SJCRH30 (cell line): ENCODE measurements at regions not wholly inside any gene's neighbourhood (a gene's known extent, or its start where the extent isn't known, plus 50 kb on each side); places are given as distances from the start of the nearest gene placed in this dataset.
A peak's percentile ranks its signal among the peaks of the same experiment; 100 is the strongest.
"Not testable (repeated sequence)": the region's sequence is repeated elsewhere in the genome, so short reads cannot be mapped to it uniquely, and the experiment has no call there.

ENCODE experiments used
- DNase-seq, 2 experiments: peaks; one replicate each; pipeline ENCODE4 v3.0.0-alpha.2; 2015 to 2020
- H3K27ac ChIP-seq: fragments of 250-450 bp; sonication (Bioruptor Pico); 2 replicates; pipeline ENCODE4 v1.5.1; 2020; ENCODE audit warnings: mild to moderate bottlenecking, moderate library complexity
- H3K27me3 ChIP-seq: fragments of 250-450 bp; sonication (Bioruptor Pico); 2 replicates; pipeline ENCODE4 v1.5.1; 2020; ENCODE audit warnings: mild to moderate bottlenecking, moderate library complexity
- H3K36me3 ChIP-seq: fragments of 250-450 bp; sonication (Bioruptor Pico); 2 replicates; pipeline ENCODE4 v1.5.1; 2020; ENCODE audit warnings: mild to moderate bottlenecking, moderate library complexity
- H3K4me1 ChIP-seq: fragments of 250-450 bp; sonication (Bioruptor Pico); 2 replicates; pipeline ENCODE4 v1.5.1; 2020; ENCODE audit warnings: mild to moderate bottlenecking, moderate library complexity
- H3K4me3 ChIP-seq: fragments of 250-450 bp; sonication (Bioruptor Pico); 2 replicates; pipeline ENCODE4 v1.5.1; 2020; ENCODE audit warnings: mild to moderate bottlenecking, moderate library complexity
- H3K9me3 ChIP-seq: fragments of 250-450 bp; sonication (Bioruptor Pico); replicated peaks from 2 replicates; pipeline ENCODE4 v1.5.1; 2020; ENCODE audit warnings: mild to moderate bottlenecking, moderate library complexity

GRCh38 chr9:30482499-30482898 lies 1901.9 kb upstream of the ACO1 start:
- Histone ChIP-seq H3K4me1 (no peaks in the 10 kb centered on the region), H3K4me3 (no peak overlapping the region), H3K9me3 (no peaks in the 10 kb centered on the region), H3K36me3 (no peaks in the 10 kb centered on the region), H3K27me3 (no peaks in the 10 kb centered on the region), H3K27ac (no peak overlapping the region)
- peak in 1 of 2 experiments; percentile 22 for DNase-seq

DNA sequence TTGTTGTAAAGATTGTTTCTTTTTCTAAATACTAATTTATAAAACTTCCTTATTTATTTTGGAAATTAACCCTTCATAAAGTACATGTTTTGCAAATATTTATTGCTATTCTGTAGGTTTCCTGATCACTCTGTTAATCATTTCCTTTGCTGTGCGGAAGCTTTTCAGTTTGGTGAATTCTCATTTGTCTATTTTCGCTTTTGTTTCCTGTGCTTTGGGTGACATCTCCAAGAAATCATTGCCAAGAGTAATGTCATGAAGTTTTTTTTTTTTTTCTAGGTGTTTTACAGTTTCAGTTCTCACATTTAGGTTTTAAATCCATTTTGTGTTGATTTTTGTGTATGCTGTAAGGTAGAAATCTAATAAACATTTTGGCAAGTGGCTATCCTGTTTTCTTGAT lies 1899.8 kb upstream of the ACO1 start:
- DNase-seq, result no peak
- no peaks in the 10 kb centered on the region for H3K4me1 ChIP-seq
- H3K9me3 ChIP-seq, result no peaks in the 10 kb centered on the region
- no peaks in the 10 kb centered on the region for H3K36me3 ChIP-seq
- no peaks in the 10 kb centered on the region for H3K27me3 ChIP-seq
- H3K27ac ChIP-seq, result no peak overlapping the region
- no peak overlapping the region for H3K4me3 ChIP-seq

- Histone ChIP-seq H3K27me3 (no peaks in the 10 kb centered on the region), H3K9me3 (no peaks in the 10 kb centered on the region), H3K4me3 (no peak overlapping the region), H3K27ac (no peak overlapping the region), H3K4me1 (no peaks in the 10 kb centered on the region), H3K36me3 (no peaks in the 10 kb centered on the region)
- no peak for DNase-seq
These were observed 1879.9 kb upstream of the ACO1 start for GRCh38 chr9:30504502-30504905.

DNA sequence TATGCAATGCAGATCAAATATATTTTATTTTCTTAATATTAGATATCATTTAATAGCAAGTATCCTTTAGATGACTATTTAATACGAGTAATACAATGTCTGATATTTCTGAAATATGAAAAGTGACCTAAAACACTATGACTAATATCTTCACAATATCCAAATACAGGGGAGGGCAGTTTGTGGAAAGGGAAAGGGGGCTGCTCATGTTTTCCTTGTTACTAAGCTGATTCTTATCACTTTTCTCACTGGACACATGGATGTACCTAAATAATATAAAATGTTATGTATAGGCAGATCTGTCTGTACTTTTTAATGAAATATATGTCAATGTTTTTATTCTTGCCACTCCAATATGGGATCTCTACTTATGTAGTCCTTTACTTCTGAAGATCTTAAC lies 1879.1 kb upstream of the ACO1 start:
- no peaks in the 10 kb centered on the region for H3K9me3 ChIP-seq
- no peak overlapping the region for H3K4me3 ChIP-seq
- no peak overlapping the region for H3K27ac ChIP-seq
- DNase-seq, result no peak
- no peaks in the 10 kb centered on the region for H3K27me3 ChIP-seq
- H3K4me1 ChIP-seq, result no peaks in the 10 kb centered on the region
- H3K36me3 ChIP-seq, result no peaks in the 10 kb centered on the region

DNA sequence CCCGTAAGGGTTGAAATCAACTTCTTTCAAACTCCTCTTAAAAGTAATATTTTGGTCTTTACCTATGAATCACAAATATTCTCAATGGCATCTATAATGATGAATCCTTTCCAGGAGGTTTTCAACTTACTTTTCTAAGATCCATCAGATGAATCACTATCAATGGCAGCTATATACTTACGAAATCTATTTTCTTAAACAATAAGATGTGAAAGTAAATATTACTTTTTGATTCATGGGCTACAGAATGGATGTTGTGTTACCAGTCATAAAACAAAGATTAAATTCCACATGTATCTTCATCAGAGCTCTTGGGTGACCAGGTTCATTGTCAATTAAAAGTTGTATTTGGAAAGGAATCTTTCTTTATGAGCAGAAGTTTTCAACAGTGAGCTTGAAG lies 1877.7 kb upstream of the ACO1 start:
- DNase-seq, result no peak
- Histone ChIP-seq H3K4me1 (no peaks in the 10 kb centered on the region), H3K4me3 (no peak overlapping the region), H3K27me3 (no peaks in the 10 kb centered on the region), H3K36me3 (no peaks in the 10 kb centered on the region), H3K27ac (no peak overlapping the region), H3K9me3 (no peaks in the 10 kb centered on the region)

DNA sequence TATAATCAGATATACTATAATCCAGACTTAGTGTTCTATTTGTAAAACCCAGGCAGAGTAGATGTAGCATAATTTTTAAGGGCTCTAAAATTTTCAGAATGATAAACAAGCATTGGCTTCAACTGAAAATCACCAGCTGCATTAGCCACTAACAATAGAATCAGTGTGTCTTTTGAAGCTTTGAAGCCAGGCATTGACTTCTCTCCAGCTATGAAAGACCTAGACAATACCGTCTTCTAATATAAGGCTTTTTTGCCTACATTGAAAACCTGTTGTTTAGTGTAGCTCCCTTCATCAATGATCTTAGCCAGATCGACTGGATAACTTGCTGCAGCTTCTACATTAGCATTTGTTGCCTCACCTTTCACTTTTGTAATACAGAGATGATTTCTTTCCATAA lies 1877.3 kb upstream of the ACO1 start:
- Histone ChIP-seq H3K9me3 (no peaks in the 10 kb centered on the region), H3K27me3 (no peaks in the 10 kb centered on the region), H3K4me3 (no peak overlapping the region), H3K27ac (no peak overlapping the region), H3K36me3 (no peaks in the 10 kb centered on the region), H3K4me1 (no peaks in the 10 kb centered on the region)
- no peak for DNase-seq

GRCh38 chr9:30511666-30512065 lies 1872.8 kb upstream of the ACO1 start:
- Histone ChIP-seq H3K36me3 (no peaks in the 10 kb centered on the region), H3K27me3 (no peaks in the 10 kb centered on the region), H3K27ac (no peak overlapping the region), H3K9me3 (no peaks in the 10 kb centered on the region), H3K4me1 (no peaks in the 10 kb centered on the region), H3K4me3 (no peak overlapping the region)
- DNase-seq, result no peak

DNA sequence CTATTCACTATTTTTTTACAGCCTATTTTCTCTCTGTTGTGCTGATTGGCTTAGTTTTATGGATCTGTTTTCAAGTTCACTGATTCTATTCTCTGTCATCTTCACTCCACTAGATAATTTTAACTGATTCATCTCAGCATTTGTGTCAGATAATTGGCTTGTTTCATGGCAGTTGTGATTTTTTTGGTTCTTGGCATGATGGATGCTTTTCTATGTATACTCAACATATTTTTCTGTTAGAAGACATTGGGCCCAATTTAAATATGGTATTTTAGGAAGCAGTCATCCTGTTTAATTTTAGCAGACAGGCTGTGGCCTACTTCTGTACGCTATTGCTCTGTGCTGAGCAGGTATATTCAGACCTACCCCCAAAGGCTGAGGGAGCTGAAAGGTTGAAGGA lies 1865.3 kb upstream of the ACO1 start:
- no peak for DNase-seq
- H3K4me1 ChIP-seq, result peaks cover 16% of the 10 kb centered on the region
- H3K27me3 ChIP-seq, result no peaks in the 10 kb centered on the region
- H3K27ac ChIP-seq, result no peak overlapping the region
- H3K36me3 ChIP-seq, result no peaks in the 10 kb centered on the region
- no peaks in the 10 kb centered on the region for H3K9me3 ChIP-seq
- no peak overlapping the region for H3K4me3 ChIP-seq

GRCh38 chr9:30519756-30520155 lies 1864.7 kb upstream of the ACO1 start:
- DNase-seq, result no peak
- Histone ChIP-seq H3K4me3 (no peak overlapping the region), H3K27me3 (no peaks in the 10 kb centered on the region), H3K4me1 (peaks cover 16% of the 10 kb centered on the region), H3K9me3 (no peaks in the 10 kb centered on the region), H3K36me3 (no peaks in the 10 kb centered on the region), H3K27ac (no peak overlapping the region)

DNA sequence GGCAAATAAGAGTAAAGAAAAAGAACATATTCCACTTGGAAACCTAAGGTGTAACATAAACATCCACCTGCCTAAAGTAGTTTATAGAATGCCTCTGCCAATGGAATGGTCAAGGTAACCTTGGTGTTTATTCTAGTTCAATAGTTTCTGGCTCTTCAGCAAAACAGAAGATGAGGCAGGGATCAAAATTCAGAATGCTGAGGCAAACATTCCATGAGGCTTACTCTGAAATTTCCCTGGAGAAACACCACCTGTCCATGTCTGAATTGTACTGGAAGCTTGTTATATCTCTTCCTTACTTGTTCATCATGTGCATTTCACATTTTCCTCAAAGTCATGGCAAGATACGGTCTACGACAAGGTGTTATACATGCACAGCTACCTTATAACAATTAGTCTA lies 1862.4 kb upstream of the ACO1 start:
- Histone ChIP-seq H3K9me3 (no peaks in the 10 kb centered on the region), H3K4me3 (no peak overlapping the region), H3K36me3 (no peaks in the 10 kb centered on the region), H3K27ac (peak overlapping the region; percentile 68), H3K4me1 (peaks cover 16% of the 10 kb centered on the region), H3K27me3 (no peaks in the 10 kb centered on the region)
- peak; percentile 12 to 66 for DNase-seq

- peak; percentile 56 to 82 for DNase-seq
- Histone ChIP-seq H3K27ac (peak overlapping the region; percentile 68), H3K4me3 (no peak overlapping the region)
These were observed 1862.0 kb upstream of the ACO1 start for GRCh38 chr9:30522486-30522885.

DNA sequence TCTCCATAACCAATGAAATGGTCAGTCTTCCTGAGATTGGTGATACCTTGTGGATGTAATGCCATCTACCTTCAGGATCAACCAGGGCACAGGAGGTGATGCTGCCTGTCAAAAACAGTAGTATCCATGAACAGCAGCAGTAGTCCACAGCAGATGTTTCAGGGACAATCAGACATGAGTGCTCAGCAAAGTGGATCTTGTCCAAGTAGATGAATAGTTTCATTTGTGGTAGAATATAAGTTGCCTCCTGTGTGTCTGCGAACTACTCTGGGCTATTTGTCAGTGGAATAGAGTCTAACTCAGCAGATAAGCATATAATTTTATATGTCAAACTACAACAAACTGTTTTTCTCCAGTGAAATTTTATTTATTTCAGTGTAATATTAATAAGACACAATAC lies 1860.1 kb upstream of the ACO1 start:
- no peak for DNase-seq
- Histone ChIP-seq H3K4me1 (peaks cover 16% of the 10 kb centered on the region), H3K36me3 (no peaks in the 10 kb centered on the region), H3K27ac (no peak overlapping the region), H3K27me3 (no peaks in the 10 kb centered on the region), H3K9me3 (no peaks in the 10 kb centered on the region), H3K4me3 (no peak overlapping the region)

More at GRCh38 chr9:30522486-30522885, 1862.0 kb upstream of the ACO1 start:
- peaks cover 16% of the 10 kb centered on the region for H3K4me1 ChIP-seq
- H3K9me3 ChIP-seq, result no peaks in the 10 kb centered on the region
- H3K27me3 ChIP-seq, result no peaks in the 10 kb centered on the region
- H3K36me3 ChIP-seq, result no peaks in the 10 kb centered on the region

DNA sequence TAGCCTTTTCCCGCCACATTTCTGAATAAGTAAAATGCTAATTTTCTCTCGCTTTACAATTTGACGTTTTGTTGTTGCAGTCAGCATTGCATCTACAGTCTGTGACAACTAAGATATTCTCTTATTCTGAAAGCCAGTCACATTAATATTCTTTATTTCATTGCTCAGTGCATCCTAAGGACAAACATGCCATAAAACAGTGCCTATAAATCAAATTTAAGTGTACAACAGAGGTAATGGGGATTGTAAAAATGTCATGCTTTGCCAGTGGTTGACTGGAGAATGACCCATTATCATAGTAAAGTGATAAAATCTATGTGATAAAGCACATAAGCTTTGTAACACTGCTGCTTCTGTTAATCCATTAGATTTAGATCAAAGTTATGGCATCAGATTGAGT lies 1850.0 kb upstream of the ACO1 start:
- H3K4me1 ChIP-seq, result no peaks in the 10 kb centered on the region
- H3K36me3 ChIP-seq, result no peaks in the 10 kb centered on the region
- no peaks in the 10 kb centered on the region for H3K27me3 ChIP-seq
- no peak overlapping the region for H3K27ac ChIP-seq
- H3K4me3 ChIP-seq, result no peak overlapping the region
- no peaks in the 10 kb centered on the region for H3K9me3 ChIP-seq
- no peak for DNase-seq

DNA sequence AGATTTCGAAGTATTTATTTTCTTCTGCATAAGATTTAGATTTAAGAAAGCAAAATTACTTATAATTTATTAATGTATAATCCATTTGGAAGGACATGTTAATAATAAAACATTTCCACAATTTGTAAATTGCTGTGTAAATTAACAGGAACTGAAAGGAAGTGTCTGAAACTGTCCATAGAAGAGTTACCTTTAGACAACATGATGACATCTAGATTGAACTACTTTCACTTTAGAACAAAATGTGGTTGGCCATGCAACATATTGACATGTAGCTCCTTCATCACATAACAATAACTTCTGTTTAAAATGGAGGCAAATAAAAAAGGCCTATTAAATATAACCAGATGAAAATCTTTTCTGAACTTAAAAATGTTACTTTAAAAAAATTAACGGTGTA lies 1849.5 kb upstream of the ACO1 start:
- H3K27me3 ChIP-seq, result no peaks in the 10 kb centered on the region
- H3K36me3 ChIP-seq, result no peaks in the 10 kb centered on the region
- H3K9me3 ChIP-seq, result no peaks in the 10 kb centered on the region
- H3K4me1 ChIP-seq, result no peaks in the 10 kb centered on the region
- DNase-seq, result no peak
- H3K27ac ChIP-seq, result no peak overlapping the region
- no peak overlapping the region for H3K4me3 ChIP-seq

DNA sequence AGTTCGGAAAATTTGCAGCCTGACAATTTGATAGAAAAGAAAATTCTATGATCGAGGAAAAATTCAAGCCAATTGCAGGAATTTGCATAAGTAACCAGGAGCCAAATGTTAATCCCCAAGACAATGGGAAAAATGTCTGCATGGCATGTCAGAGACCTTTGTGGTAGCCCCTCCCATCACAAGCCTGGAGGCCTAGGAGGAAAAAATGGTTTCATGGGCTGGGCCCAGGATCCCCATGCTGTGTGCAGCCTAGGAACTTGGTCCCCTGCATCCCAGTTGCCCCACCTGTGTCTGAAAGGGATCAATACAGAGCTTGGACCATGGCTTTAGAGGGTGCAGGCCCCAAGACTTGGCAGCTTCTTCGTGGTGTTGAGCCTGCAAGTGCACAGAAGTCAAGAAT lies 1847.9 kb upstream of the ACO1 start:
- Histone ChIP-seq H3K4me3 (no peak overlapping the region), H3K4me1 (no peaks in the 10 kb centered on the region), H3K36me3 (no peaks in the 10 kb centered on the region), H3K27ac (no peak overlapping the region), H3K27me3 (no peaks in the 10 kb centered on the region), H3K9me3 (no peaks in the 10 kb centered on the region)
- DNase-seq, result no peak

DNA sequence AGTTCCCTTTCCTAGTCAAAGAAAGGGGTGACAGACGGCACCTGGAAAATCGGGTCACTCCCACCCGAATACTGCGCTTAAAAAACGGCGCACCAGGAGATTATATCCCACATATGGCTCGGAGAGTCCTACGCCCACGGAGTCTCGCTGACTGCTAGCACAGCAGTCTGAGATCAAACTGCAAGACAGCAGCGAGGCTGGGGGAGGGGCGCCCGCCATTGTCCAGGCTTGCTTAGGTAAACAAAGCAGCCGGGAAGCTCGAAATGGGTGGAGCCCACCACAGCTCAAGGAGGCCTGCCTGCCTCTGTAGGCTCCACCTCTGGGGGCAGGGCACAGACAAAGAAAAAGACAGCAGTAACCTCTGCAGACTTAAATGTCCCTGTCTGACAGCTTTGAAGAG lies 1844.7 kb upstream of the ACO1 start:
- not testable (repeated sequence) for H3K4me1 ChIP-seq, DNase-seq, H3K27ac ChIP-seq, H3K4me3 ChIP-seq, H3K27me3 ChIP-seq, H3K36me3 ChIP-seq, H3K9me3 ChIP-seq
